ENCODE measurements at regions not wholly inside any gene's neighbourhood (a gene's known extent, or its start where the extent isn't known, plus 50 kb on each side); places are given as distances from the start of the nearest gene placed in this dataset.

DNA sequence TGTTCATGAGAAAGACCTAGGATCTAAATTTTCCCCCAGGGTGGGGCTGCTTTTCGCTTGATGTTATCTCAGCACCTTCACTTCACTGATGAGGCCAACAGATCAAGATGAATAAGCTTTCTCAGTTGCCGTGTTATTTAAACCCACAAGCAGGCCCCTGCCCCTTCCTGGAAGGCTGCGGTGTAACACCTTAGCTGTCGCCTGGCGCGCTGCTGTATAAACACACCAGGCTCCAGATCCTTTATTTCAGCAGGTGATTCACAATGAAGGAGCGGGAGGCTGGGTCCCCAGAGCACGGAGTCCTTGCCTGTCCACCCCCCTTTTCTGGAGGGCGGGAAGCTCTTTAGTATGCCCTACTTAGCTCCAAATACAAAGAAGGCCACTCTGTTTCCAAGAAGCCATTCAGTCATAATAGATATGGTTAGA is 515.4 kb downstream of the FUT8 start:
- H3K27ac Mint-ChIP-seq = no peak overlapping the region
- H3K4me3 Mint-ChIP-seq = no peak overlapping the region

DNA sequence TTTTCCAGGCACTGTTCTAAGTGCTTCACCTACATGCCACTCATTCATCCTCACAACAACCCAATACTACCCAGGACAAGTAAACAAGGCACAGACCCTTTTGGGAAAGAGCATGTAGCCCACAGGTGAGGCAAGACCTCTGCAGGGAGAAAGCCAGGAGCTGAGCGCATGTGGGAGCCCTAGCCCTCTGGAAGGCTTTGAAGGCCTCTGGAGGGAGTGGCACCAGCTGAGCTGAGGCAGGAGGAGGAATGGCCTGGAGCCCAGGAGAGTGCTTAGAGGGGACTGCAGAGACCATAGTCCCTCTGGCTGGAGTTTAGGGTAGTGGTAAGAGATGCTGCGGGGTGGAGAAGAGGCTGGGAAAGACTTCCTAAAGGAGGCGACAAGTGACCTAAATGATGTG is 516.5 kb downstream of the FUT8 start:
- DNase-seq (ENCODE audit: low spot score) (no peak), ATAC-seq (no peak)
- Histone ChIP-seq H4K20me1 (replicated peaks; ENCODE audit: insufficient read depth) (no peaks in the 10 kb centered on the region), H2AFZ (no peak overlapping the region), H3K4me2 (no peak overlapping the region), H3K27me3 (ENCODE audit: insufficient read depth) (no peaks in the 10 kb centered on the region), H3K4me1 (ENCODE audit: insufficient read depth) (peaks cover 29% of the 10 kb centered on the region), H3K36me3 (ENCODE audit: insufficient read depth) (no peaks in the 10 kb centered on the region), H3K4me3 (no peak overlapping the region), H3F3A (replicated peaks; ENCODE audit: low read depth) (no peaks in the 10 kb centered on the region), H3K9me2 (ENCODE audit: insufficient read depth) (0 out of 2 replicates have a peak, but pooled peaks cover 4% of the 10 kb centered on the region), H3K79me2 (replicated peaks; ENCODE audit: insufficient read depth) (no peaks in the 10 kb centered on the region), H3K27ac (ENCODE audit: low read depth) (no peak overlapping the region)
- TF ChIP-seq, protein P1, sequence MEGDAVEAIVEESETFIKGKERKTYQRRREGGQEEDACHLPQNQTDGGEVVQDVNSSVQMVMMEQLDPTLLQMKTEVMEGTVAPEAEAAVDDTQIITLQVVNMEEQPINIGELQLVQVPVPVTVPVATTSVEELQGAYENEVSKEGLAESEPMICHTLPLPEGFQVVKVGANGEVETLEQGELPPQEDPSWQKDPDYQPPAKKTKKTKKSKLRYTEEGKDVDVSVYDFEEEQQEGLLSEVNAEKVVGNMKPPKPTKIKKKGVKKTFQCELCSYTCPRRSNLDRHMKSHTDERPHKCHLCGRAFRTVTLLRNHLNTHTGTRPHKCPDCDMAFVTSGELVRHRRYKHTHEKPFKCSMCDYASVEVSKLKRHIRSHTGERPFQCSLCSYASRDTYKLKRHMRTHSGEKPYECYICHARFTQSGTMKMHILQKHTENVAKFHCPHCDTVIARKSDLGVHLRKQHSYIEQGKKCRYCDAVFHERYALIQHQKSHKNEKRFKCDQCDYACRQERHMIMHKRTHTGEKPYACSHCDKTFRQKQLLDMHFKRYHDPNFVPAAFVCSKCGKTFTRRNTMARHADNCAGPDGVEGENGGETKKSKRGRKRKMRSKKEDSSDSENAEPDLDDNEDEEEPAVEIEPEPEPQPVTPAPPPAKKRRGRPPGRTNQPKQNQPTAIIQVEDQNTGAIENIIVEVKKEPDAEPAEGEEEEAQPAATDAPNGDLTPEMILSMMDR (conservative IDR thresholded peaks at IDR 0.05; ENCODE audit: low read depth in 2 of 2) = no peak
- TF ChIP-seq, protein P2, sequence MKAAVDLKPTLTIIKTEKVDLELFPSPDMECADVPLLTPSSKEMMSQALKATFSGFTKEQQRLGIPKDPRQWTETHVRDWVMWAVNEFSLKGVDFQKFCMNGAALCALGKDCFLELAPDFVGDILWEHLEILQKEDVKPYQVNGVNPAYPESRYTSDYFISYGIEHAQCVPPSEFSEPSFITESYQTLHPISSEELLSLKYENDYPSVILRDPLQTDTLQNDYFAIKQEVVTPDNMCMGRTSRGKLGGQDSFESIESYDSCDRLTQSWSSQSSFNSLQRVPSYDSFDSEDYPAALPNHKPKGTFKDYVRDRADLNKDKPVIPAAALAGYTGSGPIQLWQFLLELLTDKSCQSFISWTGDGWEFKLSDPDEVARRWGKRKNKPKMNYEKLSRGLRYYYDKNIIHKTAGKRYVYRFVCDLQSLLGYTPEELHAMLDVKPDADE (IDR thresholded peaks at IDR 0.05) = no peak
- TF ChIP-seq EZH2phosphoT487 (IDR thresholded peaks at IDR 0.05; ENCODE audit: unreplicated experiment) = no peak
- TF ChIP-seq, protein P3, sequence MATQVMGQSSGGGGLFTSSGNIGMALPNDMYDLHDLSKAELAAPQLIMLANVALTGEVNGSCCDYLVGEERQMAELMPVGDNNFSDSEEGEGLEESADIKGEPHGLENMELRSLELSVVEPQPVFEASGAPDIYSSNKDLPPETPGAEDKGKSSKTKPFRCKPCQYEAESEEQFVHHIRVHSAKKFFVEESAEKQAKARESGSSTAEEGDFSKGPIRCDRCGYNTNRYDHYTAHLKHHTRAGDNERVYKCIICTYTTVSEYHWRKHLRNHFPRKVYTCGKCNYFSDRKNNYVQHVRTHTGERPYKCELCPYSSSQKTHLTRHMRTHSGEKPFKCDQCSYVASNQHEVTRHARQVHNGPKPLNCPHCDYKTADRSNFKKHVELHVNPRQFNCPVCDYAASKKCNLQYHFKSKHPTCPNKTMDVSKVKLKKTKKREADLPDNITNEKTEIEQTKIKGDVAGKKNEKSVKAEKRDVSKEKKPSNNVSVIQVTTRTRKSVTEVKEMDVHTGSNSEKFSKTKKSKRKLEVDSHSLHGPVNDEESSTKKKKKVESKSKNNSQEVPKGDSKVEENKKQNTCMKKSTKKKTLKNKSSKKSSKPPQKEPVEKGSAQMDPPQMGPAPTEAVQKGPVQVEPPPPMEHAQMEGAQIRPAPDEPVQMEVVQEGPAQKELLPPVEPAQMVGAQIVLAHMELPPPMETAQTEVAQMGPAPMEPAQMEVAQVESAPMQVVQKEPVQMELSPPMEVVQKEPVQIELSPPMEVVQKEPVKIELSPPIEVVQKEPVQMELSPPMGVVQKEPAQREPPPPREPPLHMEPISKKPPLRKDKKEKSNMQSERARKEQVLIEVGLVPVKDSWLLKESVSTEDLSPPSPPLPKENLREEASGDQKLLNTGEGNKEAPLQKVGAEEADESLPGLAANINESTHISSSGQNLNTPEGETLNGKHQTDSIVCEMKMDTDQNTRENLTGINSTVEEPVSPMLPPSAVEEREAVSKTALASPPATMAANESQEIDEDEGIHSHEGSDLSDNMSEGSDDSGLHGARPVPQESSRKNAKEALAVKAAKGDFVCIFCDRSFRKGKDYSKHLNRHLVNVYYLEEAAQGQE (IDR thresholded peaks at IDR 0.05; ENCODE audit: unreplicated experiment) = no peak
- TF ChIP-seq ZNF331 (CRISPR knock-in tag; IDR thresholded peaks at IDR 0.05; ENCODE audit: low read depth) = no peak
- no peak for TF ChIP-seq ZNF114 (CRISPR knock-in tag; IDR thresholded peaks at IDR 0.05)
- TF ChIP-seq JUNB (IDR thresholded peaks at IDR 0.05; ENCODE audit: unreplicated experiment) = no peak
- no peak for TF ChIP-seq CREB1 (CRISPR knock-in tag; IDR thresholded peaks at IDR 0.05; ENCODE audit: low read depth)
- TF ChIP-seq NANOG (IDR thresholded peaks at IDR 0.05; ENCODE audit: borderline replicate concordance) = no peak
- no peak overlapping the region for H3K4me3 Mint-ChIP-seq
- peaks cover 11% of the 10 kb centered on the region for H3K27me3 Mint-ChIP-seq (ENCODE audit: insufficient read depth, low read depth, poor library complexity)
- peaks cover 34% of the 10 kb centered on the region for H3K4me1 Mint-ChIP-seq
- H3K36me3 Mint-ChIP-seq (ENCODE audit: low read depth) = no peaks in the 10 kb centered on the region
- H3K27ac Mint-ChIP-seq = no peak overlapping the region
- peaks cover 6% of the 10 kb centered on the region; the same call in 1 of the 3 replicates for H3K9me3 Mint-ChIP-seq

More for the DNA sequence above, 515.4 kb downstream of the FUT8 start:
- Histone ChIP-seq H3K4me1 (ENCODE audit: insufficient read depth) (peaks cover 29% of the 10 kb centered on the region), H3K4me3 (no peak overlapping the region), H3K79me2 (replicated peaks; ENCODE audit: insufficient read depth) (no peaks in the 10 kb centered on the region), H3F3A (replicated peaks; ENCODE audit: low read depth) (no peaks in the 10 kb centered on the region), H3K36me3 (ENCODE audit: insufficient read depth) (no peaks in the 10 kb centered on the region), H2AFZ (peak overlapping the region; percentile 35; the same call in 1 of the 2 replicates), H3K9me2 (ENCODE audit: insufficient read depth) (0 out of 2 replicates have a peak, but pooled peaks cover 4% of the 10 kb centered on the region), H3K27ac (ENCODE audit: low read depth) (no peak overlapping the region), H3K4me2 (no peak overlapping the region), H4K20me1 (replicated peaks; ENCODE audit: insufficient read depth) (no peaks in the 10 kb centered on the region), H3K27me3 (ENCODE audit: insufficient read depth) (no peaks in the 10 kb centered on the region)
- H3K36me3 Mint-ChIP-seq (ENCODE audit: low read depth) = no peaks in the 10 kb centered on the region
- H3K4me1 Mint-ChIP-seq = peaks cover 40% of the 10 kb centered on the region
- DNase-seq (ENCODE audit: low spot score) = peak; percentile 54
- H3K27me3 Mint-ChIP-seq (ENCODE audit: insufficient read depth, low read depth, poor library complexity) = peaks cover 17% of the 10 kb centered on the region
- peak; percentile 58 for ATAC-seq
- TF ChIP-seq EZH2 (IDR thresholded peaks at IDR 0.05; ENCODE audit: low read depth, unreplicated experiment) (no peak), POLR2AphosphoS5 (IDR thresholded peaks at IDR 0.05; ENCODE audit: low read depth) (no peak), ZNF114 (CRISPR knock-in tag; IDR thresholded peaks at IDR 0.05) (no peak), ZNF331 (CRISPR knock-in tag; IDR thresholded peaks at IDR 0.05; ENCODE audit: low read depth) (no peak)
- TF ChIP-seq, protein P3 (IDR thresholded peaks at IDR 0.05; ENCODE audit: unreplicated experiment) = no peak
- peaks cover 6% of the 10 kb centered on the region; the same call in 1 of the 3 replicates for H3K9me3 Mint-ChIP-seq
